CD4-positive, alpha-beta T cell treated with Interleukin-17A for 1 hour (primary cell): ENCODE measurements at regions not wholly inside any gene's neighbourhood (a gene's known extent, or its start where the extent isn't known, plus 50 kb on each side); places are given as distances from the start of the nearest gene placed in this dataset.

Source experiments
- DNase-seq: peaks from one replicate; pipeline ENCODE4 v3.0.0-alpha.2; 2020

DNA sequence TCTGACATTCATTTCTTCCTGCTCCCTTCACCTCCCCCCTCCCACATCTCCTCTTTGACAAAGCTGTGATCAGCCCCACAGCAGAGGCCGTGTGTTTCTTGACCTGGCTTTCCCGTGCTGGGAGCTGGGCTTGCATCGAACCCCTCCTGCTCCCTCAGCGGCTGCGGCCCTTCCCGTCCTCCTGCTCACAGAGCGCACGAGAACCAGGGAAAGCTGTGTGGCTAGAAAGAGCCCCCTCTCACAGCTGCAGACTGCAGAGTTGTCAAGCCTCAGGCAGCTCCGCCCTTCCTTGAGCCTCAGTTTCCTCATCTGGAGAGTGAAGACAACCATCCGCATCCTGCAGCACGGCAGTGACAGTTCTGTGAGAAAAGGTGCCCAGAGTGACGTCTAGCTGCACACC, 65.7 kb upstream of the GLI2 start:
- DNase-seq = no peak

GRCh38 chr2:120670371-120670770, 65.3 kb upstream of the GLI2 start:
- DNase-seq = no peak

- no peak for DNase-seq
These were observed 64.7 kb upstream of the GLI2 start for GRCh38 chr2:120670771-120671480.

DNA sequence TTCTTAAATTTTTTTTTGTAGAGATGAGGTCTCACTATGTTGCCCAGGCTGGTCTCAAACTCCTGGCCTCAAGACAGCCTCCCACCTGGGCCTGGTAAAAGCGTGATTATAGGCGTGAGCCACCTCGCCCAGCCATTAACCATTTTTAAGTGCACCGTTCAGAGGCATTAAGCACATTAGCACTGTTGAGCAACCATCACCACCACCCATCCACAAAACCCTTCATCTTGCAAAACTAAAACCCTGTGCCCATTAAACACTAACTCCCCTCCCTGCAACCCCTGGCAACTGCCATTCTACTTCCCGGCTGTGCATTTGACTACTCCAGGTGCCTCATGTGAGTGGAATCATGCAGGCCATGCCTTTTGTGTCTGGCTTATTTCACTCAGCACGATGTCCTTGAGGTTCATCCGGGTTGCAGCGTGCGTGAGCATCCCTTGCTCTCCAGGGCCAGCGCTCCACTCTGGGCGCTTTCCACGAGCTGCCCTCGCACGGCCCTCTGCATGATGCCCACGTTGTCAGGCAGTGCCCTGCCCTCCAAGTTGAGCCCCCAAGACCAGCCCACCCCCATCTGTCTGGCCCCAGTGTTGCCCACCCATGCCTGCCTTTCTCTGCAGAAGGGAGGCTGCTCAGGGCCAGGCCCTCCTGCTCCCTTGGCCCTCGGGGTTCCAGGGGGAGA, 63.0 kb upstream of the GLI2 start:
- DNase-seq = no peak

- DNase-seq = no peak
These were observed 62.5 kb upstream of the GLI2 start for GRCh38 chr2:120673205-120673550.

DNA sequence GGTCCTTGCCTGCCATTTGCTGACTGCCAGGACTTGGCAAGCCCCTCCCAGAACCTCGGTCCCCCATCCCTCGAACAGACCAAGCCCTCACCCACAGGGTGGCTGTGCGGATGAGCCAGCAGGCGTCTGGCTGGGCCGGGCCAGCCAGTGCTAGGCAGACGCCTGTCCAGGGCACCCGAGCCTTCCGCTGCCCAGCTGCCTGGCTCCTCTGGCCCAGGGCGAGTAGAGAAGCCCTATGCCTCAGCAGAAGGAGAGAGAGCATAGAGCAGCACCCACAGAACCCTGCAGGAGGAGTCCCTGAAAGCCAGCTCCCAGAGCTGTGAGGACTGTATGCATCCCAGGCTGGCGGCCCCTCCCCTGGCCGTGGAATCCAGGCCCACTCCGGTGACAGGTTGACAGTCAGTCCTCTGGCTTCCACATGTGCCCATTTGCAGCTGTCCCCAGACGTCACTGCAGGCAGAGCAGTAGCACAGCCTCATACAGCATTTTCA, 62.1 kb upstream of the GLI2 start:
- DNase-seq = no peak

DNA sequence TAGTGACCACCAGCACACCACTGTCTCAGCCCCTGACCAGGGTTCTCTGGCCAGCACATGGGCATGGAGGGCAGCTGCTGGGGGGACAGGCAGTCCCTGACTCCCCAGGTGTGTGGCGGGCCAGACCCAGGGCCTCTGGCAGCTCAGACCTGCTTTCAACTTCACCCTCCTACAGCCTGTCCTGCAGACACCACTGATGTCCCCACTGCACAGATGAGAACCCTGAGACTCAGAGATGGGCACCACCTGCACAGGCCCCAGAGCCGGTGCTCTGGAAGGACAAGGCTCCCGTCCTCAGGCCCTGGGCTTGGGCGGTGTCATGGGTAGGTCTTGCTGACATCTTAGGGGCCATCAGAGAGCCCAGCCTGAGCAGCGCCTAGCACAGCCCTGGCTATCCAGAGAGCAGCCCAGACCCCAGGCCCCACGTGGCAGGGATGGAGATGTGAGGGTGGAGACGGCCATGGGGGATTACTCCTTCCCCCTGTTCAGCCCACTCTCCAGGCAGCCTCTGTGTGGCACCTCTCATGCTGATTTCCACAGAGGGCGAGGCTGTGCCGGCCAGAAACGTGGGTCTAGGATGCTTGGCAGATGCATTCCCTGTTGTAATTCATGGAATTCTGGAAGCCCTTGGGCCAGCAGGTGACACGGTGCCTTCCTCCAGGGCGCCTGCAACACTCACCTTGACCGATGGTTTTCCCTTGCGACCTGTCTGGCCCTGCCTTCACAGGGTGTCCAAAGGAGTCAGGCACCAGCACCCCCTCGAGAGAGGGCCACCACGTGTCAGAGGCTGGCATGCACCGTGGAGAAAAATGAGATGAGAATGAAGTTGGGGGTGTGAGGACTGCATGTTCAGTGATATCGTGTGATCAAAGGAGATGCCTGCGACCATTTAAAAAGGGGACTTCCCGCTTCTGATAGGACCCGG, 61.2 kb upstream of the GLI2 start:
- no peak for DNase-seq

GRCh38 chr2:120675460-120676130, 60.1 kb upstream of the GLI2 start:
- DNase-seq = peak; percentile 29

GRCh38 chr2:120677221-120677620, 58.4 kb upstream of the GLI2 start:
- no peak for DNase-seq

- no peak for DNase-seq
These were observed 57.9 kb upstream of the GLI2 start for GRCh38 chr2:120677696-120678247.

GRCh38 chr2:120678251-120678650, 57.4 kb upstream of the GLI2 start:
- no peak for DNase-seq

- no peak for DNase-seq
These were observed 56.7 kb upstream of the GLI2 start for GRCh38 chr2:120678926-120679325.

GRCh38 chr2:120679526-120679925, 56.1 kb upstream of the GLI2 start:
- DNase-seq = no peak

DNA sequence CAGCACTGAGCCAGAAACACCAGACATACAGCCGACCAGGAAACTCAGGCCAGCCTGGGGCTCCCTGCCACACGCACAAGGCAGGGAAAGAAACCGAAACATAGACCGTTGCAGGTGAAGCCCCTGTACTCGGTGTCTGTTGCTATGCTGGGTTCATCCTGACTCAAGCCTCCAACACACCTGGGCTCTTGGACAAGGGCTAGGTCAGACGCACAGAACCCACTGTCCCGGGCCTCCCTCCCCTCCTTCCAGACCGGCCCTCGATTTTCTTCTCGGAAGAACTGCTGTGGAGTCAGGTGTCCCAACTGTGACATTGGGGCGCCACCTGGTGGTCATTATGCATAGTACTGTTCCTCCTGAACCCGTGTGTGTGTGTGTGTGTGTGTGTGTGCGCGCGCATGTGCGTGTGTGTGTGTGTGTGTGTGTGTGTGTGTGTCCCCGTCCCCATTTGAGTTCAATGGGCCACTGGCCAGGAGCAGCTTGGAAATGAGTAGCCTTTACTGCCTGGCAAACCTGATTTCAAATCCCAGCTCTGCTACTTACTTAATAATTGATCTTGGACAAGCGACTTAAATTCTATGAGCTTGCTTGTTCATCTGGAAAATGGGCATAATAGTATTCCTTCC, 55.4 kb upstream of the GLI2 start:
- DNase-seq = peak; percentile 64

DNA sequence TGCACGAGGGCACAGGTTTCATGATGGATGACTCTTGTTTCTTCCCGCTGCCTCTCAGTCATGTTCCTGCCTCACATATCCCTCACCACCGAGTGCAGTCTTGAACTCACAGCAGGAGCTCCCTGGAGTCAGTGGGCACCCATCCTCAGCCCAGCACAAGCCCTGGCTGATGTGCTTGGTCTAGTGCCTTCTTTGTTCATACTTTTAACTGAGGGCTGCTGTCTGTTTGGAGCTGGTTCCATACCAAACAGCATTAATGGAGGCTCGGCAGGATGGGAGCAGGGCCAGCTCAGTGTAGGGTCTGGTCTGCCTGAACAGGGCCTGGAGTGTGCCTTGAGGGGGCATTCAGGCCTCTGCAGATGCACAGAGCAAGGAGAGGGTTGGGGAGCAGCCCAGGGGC, 54.5 kb upstream of the GLI2 start:
- DNase-seq = no peak

- no peak for DNase-seq
These were observed 53.9 kb upstream of the GLI2 start for GRCh38 chr2:120681696-120682288.

- DNase-seq = no peak
These were observed 53.0 kb upstream of the GLI2 start for GRCh38 chr2:120682654-120683053.

DNA sequence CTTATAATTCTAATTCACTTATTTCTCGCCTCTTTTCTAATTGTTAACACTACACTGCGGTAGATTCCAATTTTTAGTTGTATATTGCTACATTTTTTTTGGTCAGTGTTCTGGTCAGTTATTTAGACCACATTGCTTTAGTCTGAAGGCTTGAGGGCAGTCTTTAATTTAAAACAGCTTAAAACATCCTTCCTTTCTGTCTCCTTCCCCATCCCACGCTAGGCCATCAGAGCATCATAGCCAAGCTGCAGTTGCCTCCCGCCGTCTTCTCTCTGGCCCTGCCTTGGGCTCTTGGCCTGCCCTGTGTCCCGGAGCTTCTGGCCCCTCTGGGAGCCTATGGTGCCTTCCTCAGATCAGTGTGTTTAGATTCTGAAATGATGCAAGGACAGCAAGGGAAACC, 52.6 kb upstream of the GLI2 start:
- no peak for DNase-seq

GRCh38 chr2:120683701-120684100, 52.0 kb upstream of the GLI2 start:
- DNase-seq = no peak

DNA sequence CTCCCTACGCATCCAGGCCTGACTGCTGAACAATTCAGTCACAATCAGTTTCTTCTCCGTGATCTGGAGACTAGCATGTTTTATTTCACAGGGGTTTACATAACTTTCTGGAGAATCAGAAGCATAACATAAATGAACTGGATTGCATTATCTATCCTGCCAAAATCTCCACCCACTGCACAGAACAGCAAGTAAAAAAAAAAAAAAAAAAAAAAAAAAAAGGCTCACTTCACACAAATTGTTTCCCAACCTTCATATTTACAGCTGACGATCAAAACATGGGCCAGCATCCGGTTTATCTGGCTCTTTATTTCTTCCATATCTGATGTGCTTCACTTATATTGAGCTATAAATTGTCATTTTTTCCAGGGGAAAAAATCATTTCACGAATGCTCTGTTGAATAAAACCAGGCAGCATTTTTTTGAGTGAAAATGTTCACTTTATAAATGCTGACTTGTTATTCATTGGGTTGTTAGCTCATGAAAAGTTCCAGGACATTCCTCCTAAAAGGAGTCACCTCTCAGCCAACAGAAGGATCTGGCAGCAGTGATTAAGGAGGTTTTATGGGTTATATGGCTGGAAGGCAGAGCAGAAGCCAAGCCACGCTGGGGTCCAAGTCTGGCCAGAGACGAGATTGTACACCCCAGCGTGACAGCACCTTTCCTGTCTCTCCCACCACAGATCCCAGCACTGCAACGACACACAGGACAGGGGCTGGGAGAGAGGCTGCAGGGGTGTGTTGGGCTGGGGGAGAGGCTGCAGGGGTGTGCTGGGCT, 51.2 kb upstream of the GLI2 start:
- no peak for DNase-seq
